ENCODE measurements at regions not wholly inside any gene's neighbourhood (a gene's known extent, or its start where the extent isn't known, plus 50 kb on each side); places are given as distances from the start of the nearest gene placed in this dataset.

- intact Hi-C loops (cut with micrococcal nuclease): no loop called here
- no peaks in the 10 kb centered on the region for H3K9me1 ChIP-seq (replicated peaks; ENCODE audit: control insufficient read depth, extremely low read depth, insufficient read depth, low read length)
- DNase-seq (ENCODE audit: low read depth, low spot score) (no peak), FAIRE-seq (no peak)
- no peaks in the 10 kb centered on the region for H3K4me1 ChIP-seq (ENCODE audit: control insufficient read depth, extremely low read depth, insufficient read depth, low read length)
- ChIA-PET POLR2A (no interaction called here), CTCF (no interaction called here)
- no peak overlapping the region for H3K4me2 ChIP-seq (ENCODE audit: insufficient read depth, low read length)
- no peak overlapping the region for H3K4me3 ChIP-seq (replicated peaks in 1 of 3; ENCODE audit: insufficient read depth in 1 of 3, low read depth in 1 of 3, low read length in 3 of 3)
- no TSS peak for BruUV-seq (replicated peaks)
- no peak overlapping the region for H3K27ac ChIP-seq (ENCODE audit: insufficient read depth, low read depth, low read length)
- dilution Hi-C loops (cut with MboI; ENCODE audit: extremely low pct_ligation_motif_present, low sequenced_read_pairs): loop anchor here (25.0 kb wide), 1 partner anchor 431 kb away; the partner anchor contains the start of genes BRIX1 and RAD1
- H3K36me3 ChIP-seq (ENCODE audit: control insufficient read depth in 2 of 2, extremely low read depth in 1 of 2, insufficient read depth in 2 of 2, low read length in 2 of 2): no peaks in the 10 kb centered on the region
- H4K20me1 ChIP-seq (replicated peaks; ENCODE audit: control insufficient read depth, extremely low read depth, insufficient read depth, low read length): no peaks in the 10 kb centered on the region
- H3K9me3 ChIP-seq (replicated peaks; ENCODE audit: control insufficient read depth, insufficient read depth, low read length): no peaks in the 10 kb centered on the region
- peaks cover 4 to 10% of the 10 kb centered on the region in 2 experiments for H3K27me3 ChIP-seq (ENCODE audit: control insufficient read depth in 2 of 2, insufficient read depth in 2 of 2, low read length in 2 of 2)
- no peaks in the 10 kb centered on the region for H3K79me2 ChIP-seq (ENCODE audit: control insufficient read depth, insufficient read depth, low read length)
- TF ChIP-seq CTCF (IDR thresholded peaks at IDR 0.05; ENCODE audit: extremely low read depth in 1 of 2, insufficient read depth in 1 of 2, low read depth in 1 of 2, low read length in 2 of 2) (no peak), JUN (IDR thresholded peaks at IDR 0.05; ENCODE audit: borderline replicate concordance, insufficient read depth, insufficient read length, low read depth) (no peak), MAX (IDR thresholded peaks at IDR 0.05; ENCODE audit: insufficient read depth, insufficient read length) (no peak), MYC (IDR thresholded peaks at IDR 0.05; ENCODE audit: low read depth, low read length) (no peak), EZH2 (IDR thresholded peaks at IDR 0.05; ENCODE audit: borderline replicate concordance, low read depth, low read length, severe bottlenecking) (no peak), GATA2 (IDR thresholded peaks at IDR 0.05; ENCODE audit: insufficient read depth, insufficient read length, low read depth, low read length) (no peak), POLR2AphosphoS5 (IDR thresholded peaks at IDR 0.05; ENCODE audit: insufficient read depth, low read depth, low read length) (no peak), FOS (IDR thresholded peaks at IDR 0.05; ENCODE audit: borderline replicate concordance, insufficient read depth, low read length) (no peak), POLR2A (IDR thresholded peaks at IDR 0.05; ENCODE audit: low read depth, low read length) (no peak)
- no peak overlapping the region for H3K9ac ChIP-seq (replicated peaks; ENCODE audit: extremely low read depth, insufficient read depth, low read length)
- H2AFZ ChIP-seq (ENCODE audit: low read depth, low read length): no peak overlapping the region
Observed at GRCh38 chr5:34480810-34481528, 175.2 kb upstream of the RAI14 start.
